ENCODE measurements at regions not wholly inside any gene's neighbourhood (a gene's known extent, or its start where the extent isn't known, plus 50 kb on each side); places are given as distances from the start of the nearest gene placed in this dataset.

GRCh38 chr16:19940195-19940594 lies 55.5 kb upstream of the GPRC5B start:
- no peak overlapping the region for H3K27ac ChIP-seq (ENCODE audit: insufficient read depth in 1 of 2, low read depth in 1 of 2, low read length in 2 of 2, poor library complexity in 1 of 2, severe bottlenecking in 2 of 2)
- H3K4me1 ChIP-seq (ENCODE audit: control extremely low read depth in 1 of 4, control insufficient read depth in 4 of 4, insufficient read depth in 4 of 4, low read length in 3 of 4), result no peaks in the 10 kb centered on the region
- no peaks in the 10 kb centered on the region for H3K9me3 ChIP-seq (ENCODE audit: control extremely low read depth in 1 of 5, control insufficient read depth in 4 of 5, insufficient read depth in 2 of 5, low read depth in 1 of 5, low read length in 4 of 5)
- no peak for DNase-seq
- WGBS (ENCODE audit: insufficient coverage), result 100% methylated on average over 1 of the region's 6 CpGs
- no peak overlapping the region for H3K4me3 ChIP-seq (ENCODE audit: control insufficient read depth in 1 of 7, extremely low read depth in 1 of 7, insufficient read depth in 4 of 7, low read depth in 2 of 7, low read length in 6 of 7)
- H3K36me3 ChIP-seq (ENCODE audit: control insufficient read depth in 4 of 4, insufficient read depth in 4 of 4, low read length in 3 of 4), result no peaks in the 10 kb centered on the region
- H3K27me3 ChIP-seq (replicated peaks in 2 of 5; ENCODE audit: control insufficient read depth in 4 of 5, insufficient read depth in 5 of 5, low read length in 4 of 5), result peaks cover 0 to 2% (median 0%) of the 10 kb centered on the region in 5 experiments
- ChIA-PET CTCF (no interaction called here), POLR2A (no interaction called here)

- no peak for DNase-seq
- Histone ChIP-seq H3K9me3 (ENCODE audit: control extremely low read depth in 1 of 5, control insufficient read depth in 4 of 5, insufficient read depth in 2 of 5, low read depth in 1 of 5, low read length in 4 of 5) (no peaks in the 10 kb centered on the region), H3K27me3 (replicated peaks in 2 of 5; ENCODE audit: control insufficient read depth in 4 of 5, insufficient read depth in 5 of 5, low read length in 4 of 5) (peaks cover 0 to 2% (median 0%) of the 10 kb centered on the region in 5 experiments), H3K36me3 (ENCODE audit: control insufficient read depth in 4 of 4, insufficient read depth in 4 of 4, low read length in 3 of 4) (no peaks in the 10 kb centered on the region), H3K4me1 (ENCODE audit: control extremely low read depth in 1 of 4, control insufficient read depth in 4 of 4, insufficient read depth in 4 of 4, low read length in 3 of 4) (no peaks in the 10 kb centered on the region), H3K27ac (ENCODE audit: insufficient read depth in 1 of 2, low read depth in 1 of 2, low read length in 2 of 2, poor library complexity in 1 of 2, severe bottlenecking in 2 of 2) (no peak overlapping the region), H3K4me3 (ENCODE audit: control insufficient read depth in 1 of 7, extremely low read depth in 1 of 7, insufficient read depth in 4 of 7, low read depth in 2 of 7, low read length in 6 of 7) (no peak overlapping the region)
- 90% methylated on average over 2 of the region's 5 CpGs for WGBS (ENCODE audit: insufficient coverage)
- ChIA-PET CTCF (no interaction called here), POLR2A (no interaction called here)
These were observed 54.9 kb upstream of the GPRC5B start for GRCh38 chr16:19939553-19939952.

- Histone ChIP-seq H3K9me3 (ENCODE audit: control extremely low read depth in 1 of 5, control insufficient read depth in 4 of 5, insufficient read depth in 2 of 5, low read depth in 1 of 5, low read length in 4 of 5) (no peaks in the 10 kb centered on the region), H3K4me1 (ENCODE audit: control extremely low read depth in 1 of 4, control insufficient read depth in 4 of 4, insufficient read depth in 4 of 4, low read length in 3 of 4) (no peaks in the 10 kb centered on the region), H3K36me3 (ENCODE audit: control insufficient read depth in 4 of 4, insufficient read depth in 4 of 4, low read length in 3 of 4) (no peaks in the 10 kb centered on the region), H3K27me3 (replicated peaks in 2 of 5; ENCODE audit: control insufficient read depth in 4 of 5, insufficient read depth in 5 of 5, low read length in 4 of 5) (peaks cover 0 to 3% (median 0%) of the 10 kb centered on the region in 5 experiments), H3K27ac (ENCODE audit: insufficient read depth in 1 of 2, low read depth in 1 of 2, low read length in 2 of 2, poor library complexity in 1 of 2, severe bottlenecking in 2 of 2) (no peak overlapping the region), H3K4me3 (ENCODE audit: control insufficient read depth in 1 of 7, extremely low read depth in 1 of 7, insufficient read depth in 4 of 7, low read depth in 2 of 7, low read length in 6 of 7) (no peak overlapping the region)
- ChIA-PET POLR2A (no interaction called here), CTCF (no interaction called here)
- DNase-seq, result no peak
- WGBS (ENCODE audit: insufficient coverage), result no CpG with 5 or more reads among the region's 3 CpGs
These were observed 53.9 kb upstream of the GPRC5B start for GRCh38 chr16:19938536-19938935.

GRCh38 chr16:19936441-19936840 lies 51.8 kb upstream of the GPRC5B start:
- Histone ChIP-seq H3K4me3 (ENCODE audit: control insufficient read depth in 1 of 7, extremely low read depth in 1 of 7, insufficient read depth in 4 of 7, low read depth in 2 of 7, low read length in 6 of 7) (no peak overlapping the region), H3K27ac (ENCODE audit: insufficient read depth in 1 of 2, low read depth in 1 of 2, low read length in 2 of 2, poor library complexity in 1 of 2, severe bottlenecking in 2 of 2) (no peak overlapping the region), H3K27me3 (replicated peaks in 2 of 5; ENCODE audit: control insufficient read depth in 4 of 5, insufficient read depth in 5 of 5, low read length in 4 of 5) (peaks cover 0 to 3% (median 0%) of the 10 kb centered on the region in 5 experiments), H3K36me3 (ENCODE audit: control insufficient read depth in 4 of 4, insufficient read depth in 4 of 4, low read length in 3 of 4) (no peaks in the 10 kb centered on the region), H3K4me1 (ENCODE audit: control extremely low read depth in 1 of 4, control insufficient read depth in 4 of 4, insufficient read depth in 4 of 4, low read length in 3 of 4) (no peaks in the 10 kb centered on the region), H3K9me3 (ENCODE audit: control extremely low read depth in 1 of 5, control insufficient read depth in 4 of 5, insufficient read depth in 2 of 5, low read depth in 1 of 5, low read length in 4 of 5) (no peaks in the 10 kb centered on the region)
- WGBS (ENCODE audit: insufficient coverage), result no CpG with 5 or more reads among the region's 3 CpGs
- ChIA-PET POLR2A (no interaction called here), CTCF (no interaction called here)
- no peak for DNase-seq

- Histone ChIP-seq H3K36me3 (ENCODE audit: control insufficient read depth in 4 of 4, insufficient read depth in 4 of 4, low read length in 3 of 4) (no peaks in the 10 kb centered on the region), H3K27ac (ENCODE audit: insufficient read depth in 1 of 2, low read depth in 1 of 2, low read length in 2 of 2, poor library complexity in 1 of 2, severe bottlenecking in 2 of 2) (no peak overlapping the region), H3K27me3 (replicated peaks in 2 of 5; ENCODE audit: control insufficient read depth in 4 of 5, insufficient read depth in 5 of 5, low read length in 4 of 5) (peaks cover 0 to 3% (median 0%) of the 10 kb centered on the region in 5 experiments), H3K9me3 (ENCODE audit: control extremely low read depth in 1 of 5, control insufficient read depth in 4 of 5, insufficient read depth in 2 of 5, low read depth in 1 of 5, low read length in 4 of 5) (no peaks in the 10 kb centered on the region), H3K4me1 (ENCODE audit: control extremely low read depth in 1 of 4, control insufficient read depth in 4 of 4, insufficient read depth in 4 of 4, low read length in 3 of 4) (no peaks in the 10 kb centered on the region), H3K4me3 (ENCODE audit: control insufficient read depth in 1 of 7, extremely low read depth in 1 of 7, insufficient read depth in 4 of 7, low read depth in 2 of 7, low read length in 6 of 7) (no peak overlapping the region)
- ChIA-PET POLR2A (no interaction called here), CTCF (no interaction called here)
- DNase-seq, result no peak
- WGBS (ENCODE audit: insufficient coverage), result no CpG with 5 or more reads among the region's 2 CpGs
These were observed 51.0 kb upstream of the GPRC5B start for GRCh38 chr16:19935694-19936093.

All from common myeloid progenitor, CD34-positive (primary cell).